ENCODE measurements at regions not wholly inside any gene's neighbourhood (a gene's known extent, or its start where the extent isn't known, plus 50 kb on each side); places are given as distances from the start of the nearest gene placed in this dataset.

GRCh38 chr7:130912862-130913638 lies 179.0 kb upstream of the KLF14 start:
- DNase-seq = peak; percentile 78

GRCh38 chr7:130913639-130914553 lies 179.9 kb upstream of the KLF14 start:
- DNase-seq = no peak

GRCh38 chr7:130914554-130915294 lies 180.7 kb upstream of the KLF14 start:
- no peak for DNase-seq

- no peak for DNase-seq
These were observed 183.7 kb upstream of the KLF14 start for GRCh38 chr7:130917669-130918128.

GRCh38 chr7:130918129-130919052 lies 184.4 kb upstream of the KLF14 start:
- DNase-seq = no peak

- no peak for DNase-seq
These were observed 185.5 kb upstream of the KLF14 start for GRCh38 chr7:130919316-130920103.

- DNase-seq = no peak
These were observed 186.1 kb upstream of the KLF14 start for GRCh38 chr7:130920122-130920521.

GRCh38 chr7:130921391-130922180 lies 187.6 kb upstream of the KLF14 start:
- DNase-seq = no peak

GRCh38 chr7:130922206-130923112 lies 188.5 kb upstream of the KLF14 start:
- no peak for DNase-seq

GRCh38 chr7:130923365-130923764 lies 189.4 kb upstream of the KLF14 start:
- no peak for DNase-seq

GRCh38 chr7:130923930-130924329 lies 189.9 kb upstream of the KLF14 start:
- DNase-seq = no peak

- DNase-seq = no peak
These were observed 191.3 kb upstream of the KLF14 start for GRCh38 chr7:130925136-130925794.

- no peak for DNase-seq
These were observed 192.1 kb upstream of the KLF14 start for GRCh38 chr7:130926001-130926691.

- no peak for DNase-seq
These were observed 193.1 kb upstream of the KLF14 start for GRCh38 chr7:130927062-130927461.

- DNase-seq = no peak
These were observed 193.6 kb upstream of the KLF14 start for GRCh38 chr7:130927564-130927963.

GRCh38 chr7:130929896-130930659 lies 196.1 kb upstream of the KLF14 start:
- peak; percentile 37 for DNase-seq

- DNase-seq = no peak
These were observed 196.7 kb upstream of the KLF14 start for GRCh38 chr7:130930681-130931080.

Measured in activated CD4-positive, alpha-beta T cell treated with anti-CD3 and anti-CD28 coated beads, Interleukin-2, amount 50 U/mL, for 1 hour (primary cell).